GM12891 (cell line): ENCODE measurements at regions not wholly inside any gene's neighbourhood (a gene's known extent, or its start where the extent isn't known, plus 50 kb on each side); places are given as distances from the start of the nearest gene placed in this dataset.

Experiments used
- DNase-seq: peaks from one replicate; pipeline ENCODE4 v3.0.0; 2011; ENCODE audit warnings: low spot score; ENCODE audit not compliant: insufficient read length
- FAIRE-seq: peaks from 2 replicates; lab custom pipeline; 2011; peaks lifted over from hg19 to GRCh38; lab: Jason Lieb, UNC
- PAX5 ChIP-seq: IDR thresholded peaks from 2 replicates; pipeline ENCODE4 v1.6.1; 2011; ENCODE audit warnings: low read length, moderate library complexity, mild to moderate bottlenecking; ENCODE audit not compliant: insufficient read depth, severe bottlenecking
- POLR2A ChIP-seq: IDR thresholded peaks from 2 replicates; pipeline ENCODE4 v1.6.1; 2011; ENCODE audit warnings: low read depth, low read length, control low read depth
- POLR2AphosphoS5 ChIP-seq: IDR thresholded peaks from 2 replicates; pipeline ENCODE4 v1.6.1; 2011; ENCODE audit warnings: low read depth, low read length, control low read depth
- POU2F2 ChIP-seq: IDR thresholded peaks from 2 replicates; pipeline ENCODE4 v1.6.1; 2011; ENCODE audit warnings: low read depth, mild to moderate bottlenecking, control low read depth, low read length, moderate library complexity
- SPI1 ChIP-seq: IDR thresholded peaks from 2 replicates; pipeline ENCODE4 v1.6.1; 2011; ENCODE audit warnings: low read depth, low read length, control low read depth
- TAF1 ChIP-seq: IDR thresholded peaks from 2 replicates; pipeline ENCODE4 v1.6.1; 2011; ENCODE audit warnings: low read depth, low read length, control low read depth

- no peak for DNase-seq
- TF ChIP-seq POU2F2 (no peak), SPI1 (no peak), POLR2A (no peak), POLR2AphosphoS5 (no peak), PAX5 (no peak), TAF1 (no peak)
- FAIRE-seq = no peak
Observed at GRCh38 chrX:40460926-40461325, 119.8 kb upstream of the ATP6AP2 start.

GRCh38 chrX:40459571-40460158 lies 121.1 kb upstream of the ATP6AP2 start:
- DNase-seq (no peak), FAIRE-seq (no peak)
- TF ChIP-seq POU2F2 (no peak), SPI1 (no peak), POLR2AphosphoS5 (no peak), PAX5 (no peak), POLR2A (no peak), TAF1 (no peak)

- TF ChIP-seq POLR2AphosphoS5 (no peak), PAX5 (no peak), SPI1 (no peak), POU2F2 (no peak), TAF1 (no peak), POLR2A (no peak)
- no peak for FAIRE-seq
- DNase-seq = no peak
Observed at GRCh38 chrX:40457406-40457805, 123.4 kb upstream of the ATP6AP2 start.

- DNase-seq (no peak), FAIRE-seq (peak; percentile 50)
- no peak for TF ChIP-seq POLR2AphosphoS5
- no peak for TF ChIP-seq TAF1
- TF ChIP-seq POU2F2 = no peak
- no peak for TF ChIP-seq SPI1
- no peak for TF ChIP-seq POLR2A
- TF ChIP-seq PAX5 = no peak
Observed at GRCh38 chrX:40452031-40452430, 128.7 kb upstream of the ATP6AP2 start.

- FAIRE-seq (no peak), DNase-seq (no peak)
- no peak for TF ChIP-seq POLR2AphosphoS5
- TF ChIP-seq TAF1 = no peak
- no peak for TF ChIP-seq PAX5
- no peak for TF ChIP-seq POU2F2
- TF ChIP-seq SPI1 = no peak
- no peak for TF ChIP-seq POLR2A
Observed at GRCh38 chrX:40449956-40450706, 130.6 kb upstream of the ATP6AP2 start.

- DNase-seq (no peak), FAIRE-seq (no peak)
- no peak for TF ChIP-seq PAX5
- no peak for TF ChIP-seq POLR2A
- TF ChIP-seq POU2F2 = no peak
- TF ChIP-seq POLR2AphosphoS5 = no peak
- no peak for TF ChIP-seq SPI1
- TF ChIP-seq TAF1 = no peak
Observed at GRCh38 chrX:40449396-40449795, 131.4 kb upstream of the ATP6AP2 start.

- FAIRE-seq = no peak
- DNase-seq = no peak
Observed at GRCh38 chrX:40448793-40449192, 132.0 kb upstream of the ATP6AP2 start.

GRCh38 chrX:40446921-40447320 lies 133.8 kb upstream of the ATP6AP2 start:
- DNase-seq (no peak), FAIRE-seq (no peak)
- TF ChIP-seq TAF1 (no peak), POLR2AphosphoS5 (no peak), POU2F2 (no peak), SPI1 (no peak), PAX5 (no peak), POLR2A (no peak)

More at GRCh38 chrX:40448793-40449192, 132.0 kb upstream of the ATP6AP2 start:
- TF ChIP-seq POLR2A (no peak), PAX5 (no peak), POLR2AphosphoS5 (no peak), SPI1 (no peak), POU2F2 (no peak), TAF1 (no peak)

GRCh38 chrX:40445691-40446090 lies 135.1 kb upstream of the ATP6AP2 start:
- DNase-seq (no peak), FAIRE-seq (peak; percentile 45)
- no peak for TF ChIP-seq PAX5
- TF ChIP-seq SPI1 = no peak
- no peak for TF ChIP-seq POLR2A
- TF ChIP-seq POLR2AphosphoS5 = no peak
- no peak for TF ChIP-seq POU2F2
- TF ChIP-seq TAF1 = no peak

GRCh38 chrX:40444798-40445496 lies 135.8 kb upstream of the ATP6AP2 start:
- FAIRE-seq (no peak), DNase-seq (no peak)
- TF ChIP-seq POLR2AphosphoS5 = no peak
- no peak for TF ChIP-seq TAF1
- TF ChIP-seq SPI1 = no peak
- no peak for TF ChIP-seq PAX5
- TF ChIP-seq POLR2A = no peak
- no peak for TF ChIP-seq POU2F2
